Keratinocyte (primary cell): ENCODE measurements at regions not wholly inside any gene's neighbourhood (a gene's known extent, or its start where the extent isn't known, plus 50 kb on each side); places are given as distances from the start of the nearest gene placed in this dataset.
"Not testable (repeated sequence)": the region's sequence is repeated elsewhere in the genome, so short reads cannot be mapped to it uniquely, and the experiment has no call there.

ENCODE experiments used
- EZH2 ChIP-seq: IDR thresholded peaks from one replicate; pipeline ENCODE4 v1.6.1; 2012; ENCODE audit warnings: inconsistent platforms, mild to moderate bottlenecking, low read length, moderate library complexity
- TF ChIP-seq, protein P1 (sequence below), 3 experiments: IDR thresholded peaks in 1 of 3; conservative IDR thresholded peaks in 1 of 3; optimal IDR thresholded peaks in 1 of 3; 2 replicates in 2 of 3; 3 replicates in 1 of 3; pipeline versions ENCODE3 to v1.5.1; 2011; ENCODE audit warnings: low read length in 3 of 3, mild to moderate bottlenecking in 3 of 3, moderate library complexity in 2 of 3, control low read depth in 1 of 3, inconsistent platforms in 1 of 3; ENCODE audit not compliant: insufficient read depth in 2 of 3; ENCODE audit errors: extremely low read depth in 1 of 3

- TF ChIP-seq, protein P1, sequence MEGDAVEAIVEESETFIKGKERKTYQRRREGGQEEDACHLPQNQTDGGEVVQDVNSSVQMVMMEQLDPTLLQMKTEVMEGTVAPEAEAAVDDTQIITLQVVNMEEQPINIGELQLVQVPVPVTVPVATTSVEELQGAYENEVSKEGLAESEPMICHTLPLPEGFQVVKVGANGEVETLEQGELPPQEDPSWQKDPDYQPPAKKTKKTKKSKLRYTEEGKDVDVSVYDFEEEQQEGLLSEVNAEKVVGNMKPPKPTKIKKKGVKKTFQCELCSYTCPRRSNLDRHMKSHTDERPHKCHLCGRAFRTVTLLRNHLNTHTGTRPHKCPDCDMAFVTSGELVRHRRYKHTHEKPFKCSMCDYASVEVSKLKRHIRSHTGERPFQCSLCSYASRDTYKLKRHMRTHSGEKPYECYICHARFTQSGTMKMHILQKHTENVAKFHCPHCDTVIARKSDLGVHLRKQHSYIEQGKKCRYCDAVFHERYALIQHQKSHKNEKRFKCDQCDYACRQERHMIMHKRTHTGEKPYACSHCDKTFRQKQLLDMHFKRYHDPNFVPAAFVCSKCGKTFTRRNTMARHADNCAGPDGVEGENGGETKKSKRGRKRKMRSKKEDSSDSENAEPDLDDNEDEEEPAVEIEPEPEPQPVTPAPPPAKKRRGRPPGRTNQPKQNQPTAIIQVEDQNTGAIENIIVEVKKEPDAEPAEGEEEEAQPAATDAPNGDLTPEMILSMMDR (optimal IDR thresholded peaks at IDR 0.05 in 1 of 3, IDR thresholded peaks at IDR 0.05 in 1 of 3, conservative IDR thresholded peaks at IDR 0.05 in 1 of 3; ENCODE audit: extremely low read depth in 1 of 3, insufficient read depth in 2 of 3, low read length in 3 of 3), result not testable (repeated sequence)
- not testable (repeated sequence) for TF ChIP-seq EZH2
Observed at GRCh38 chr9:39799252-39799651, 443.8 kb downstream of the SPATA31A1 start.
